ENCODE measurements at regions not wholly inside any gene's neighbourhood (a gene's known extent, or its start where the extent isn't known, plus 50 kb on each side); places are given as distances from the start of the nearest gene placed in this dataset.

DNA sequence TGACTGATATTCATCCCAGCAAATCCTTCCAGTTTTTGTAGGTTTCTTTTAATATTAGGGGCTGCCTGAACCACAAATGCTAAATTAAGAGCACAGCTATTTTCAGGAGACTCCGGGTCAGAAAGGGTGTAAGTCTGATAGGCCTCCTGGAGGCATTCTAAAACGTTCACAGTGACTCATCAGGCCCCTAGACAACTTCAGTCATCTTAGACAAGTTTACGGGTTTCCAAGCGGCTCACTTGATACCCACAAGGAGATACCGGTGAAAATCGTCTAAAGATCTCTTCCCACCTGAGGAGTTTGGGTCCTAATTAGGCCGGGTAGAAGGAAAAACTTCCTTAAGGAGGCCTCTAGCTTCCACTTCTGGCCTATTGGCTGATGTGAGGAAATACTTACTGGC is 342.7 kb upstream of the USP9Y start:
- H3K9me3 ChIP-seq (ENCODE audit: low read length), result no peaks in the 10 kb centered on the region
- no peak overlapping the region for H3K4me2 ChIP-seq (ENCODE audit: low read length)
- H3K4me1 ChIP-seq (ENCODE audit: insufficient read depth, low read length, poor library complexity, severe bottlenecking), result no peaks in the 10 kb centered on the region
- ChIA-PET POLR2A (no interaction called here), CTCF (ENCODE audit: unreplicated experiment) (no interaction called here)
- H3K36me3 ChIP-seq (ENCODE audit: insufficient read depth, low read length), result no peaks in the 10 kb centered on the region
- TF ChIP-seq CTCF (conservative IDR thresholded peaks at IDR 0.05; ENCODE audit: low read length) (no peak), EZH2phosphoT487 (IDR thresholded peaks at IDR 0.05; ENCODE audit: borderline replicate concordance, low read depth, low read length) (no peak)
- no peak overlapping the region for H3K27ac ChIP-seq (ENCODE audit: low read depth, low read length, poor library complexity, severe bottlenecking)
- H3K9me2 ChIP-seq (ENCODE audit: insufficient read depth, low read length), result no peaks in the 10 kb centered on the region
- intact Hi-C loops (cut with micrococcal nuclease; ENCODE audit: unreplicated experiment), result no loop called here
- H2AFZ ChIP-seq (ENCODE audit: low read length), result no peak overlapping the region
- no peaks in the 10 kb centered on the region for H3K79me2 ChIP-seq (ENCODE audit: insufficient read depth, low read depth, low read length)
- no peak overlapping the region for H3K4me3 ChIP-seq (ENCODE audit: low read depth, low read length, poor library complexity, severe bottlenecking)
- no peaks in the 10 kb centered on the region for H4K20me1 ChIP-seq (ENCODE audit: insufficient read depth, low read length)
- DNase-seq (ENCODE audit: low spot score), result no peak
- no TSS peak for BruUV-seq (replicated peaks)

DNA sequence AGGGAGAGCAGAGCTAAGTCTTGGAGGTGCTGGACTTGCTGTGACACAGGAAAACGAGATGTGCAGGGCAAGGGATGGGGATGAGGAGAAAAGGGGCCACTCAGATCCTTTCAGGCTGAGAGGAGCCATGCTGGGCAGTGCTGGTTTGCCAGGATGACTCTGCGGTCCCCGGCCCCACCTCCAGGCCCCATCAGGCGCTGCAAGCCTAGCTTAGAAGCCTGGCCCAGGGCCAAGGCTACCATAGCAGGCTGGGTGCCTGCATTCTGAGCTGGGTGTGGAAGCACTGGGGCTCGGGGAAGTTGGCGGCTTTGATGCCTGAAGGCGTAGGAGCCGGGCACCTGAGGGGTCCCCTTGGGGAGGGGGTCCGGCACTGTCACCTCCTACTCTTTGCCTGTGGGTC is 341.2 kb upstream of the USP9Y start:
- TF ChIP-seq EZH2phosphoT487 (IDR thresholded peaks at IDR 0.05; ENCODE audit: borderline replicate concordance, low read depth, low read length) (no peak), CTCF (conservative IDR thresholded peaks at IDR 0.05; ENCODE audit: low read length) (no peak)
- Histone ChIP-seq H3K9me2 (ENCODE audit: insufficient read depth, low read length) (no peaks in the 10 kb centered on the region), H3K4me1 (ENCODE audit: insufficient read depth, low read length, poor library complexity, severe bottlenecking) (no peaks in the 10 kb centered on the region), H4K20me1 (ENCODE audit: insufficient read depth, low read length) (no peaks in the 10 kb centered on the region), H3K4me3 (ENCODE audit: low read depth, low read length, poor library complexity, severe bottlenecking) (no peak overlapping the region), H3K9me3 (ENCODE audit: low read length) (no peaks in the 10 kb centered on the region), H3K4me2 (ENCODE audit: low read length) (no peak overlapping the region), H3K36me3 (ENCODE audit: insufficient read depth, low read length) (no peaks in the 10 kb centered on the region), H2AFZ (ENCODE audit: low read length) (no peak overlapping the region), H3K27ac (ENCODE audit: low read depth, low read length, poor library complexity, severe bottlenecking) (no peak overlapping the region), H3K79me2 (ENCODE audit: insufficient read depth, low read depth, low read length) (no peaks in the 10 kb centered on the region)
- intact Hi-C loops (cut with micrococcal nuclease; ENCODE audit: unreplicated experiment), result no loop called here
- BruUV-seq (replicated peaks), result no TSS peak
- ChIA-PET POLR2A (no interaction called here), CTCF (ENCODE audit: unreplicated experiment) (no interaction called here)
- DNase-seq (ENCODE audit: low spot score), result no peak

GRCh38 chrY:12360496-12360895 is 340.5 kb upstream of the USP9Y start:
- H3K79me2 ChIP-seq (ENCODE audit: insufficient read depth, low read depth, low read length), result no peaks in the 10 kb centered on the region
- TF ChIP-seq EZH2phosphoT487 (IDR thresholded peaks at IDR 0.05; ENCODE audit: borderline replicate concordance, low read depth, low read length) (no peak), CTCF (conservative IDR thresholded peaks at IDR 0.05; ENCODE audit: low read length) (no peak)
- no peaks in the 10 kb centered on the region for H4K20me1 ChIP-seq (ENCODE audit: insufficient read depth, low read length)
- POLR2A ChIA-PET, result no interaction called here
- no peaks in the 10 kb centered on the region for H3K36me3 ChIP-seq (ENCODE audit: insufficient read depth, low read length)
- H3K9me3 ChIP-seq (ENCODE audit: low read length), result no peaks in the 10 kb centered on the region
- intact Hi-C loops (cut with micrococcal nuclease; ENCODE audit: unreplicated experiment), result no loop called here
- no peak for DNase-seq (ENCODE audit: low spot score)
- no peak overlapping the region for H3K27ac ChIP-seq (ENCODE audit: low read depth, low read length, poor library complexity, severe bottlenecking)
- CTCF ChIA-PET (ENCODE audit: unreplicated experiment), result no interaction called here
- H2AFZ ChIP-seq (ENCODE audit: low read length), result no peak overlapping the region
- no peak overlapping the region for H3K4me3 ChIP-seq (ENCODE audit: low read depth, low read length, poor library complexity, severe bottlenecking)
- H3K9me2 ChIP-seq (ENCODE audit: insufficient read depth, low read length), result no peaks in the 10 kb centered on the region
- H3K4me1 ChIP-seq (ENCODE audit: insufficient read depth, low read length, poor library complexity, severe bottlenecking), result no peaks in the 10 kb centered on the region
- BruUV-seq (replicated peaks), result no TSS peak
- H3K4me2 ChIP-seq (ENCODE audit: low read length), result no peak overlapping the region
